Vagina (tissue), 2 donors: ENCODE measurements at regions not wholly inside any gene's neighbourhood (a gene's known extent, or its start where the extent isn't known, plus 50 kb on each side); places are given as distances from the start of the nearest gene placed in this dataset.

ENCODE experiments used
- DNase-seq, 2 donors: peaks; one replicate each; pipeline ENCODE4 v3.0.0-alpha.2; 2017; ENCODE audit errors: extremely low spot score in 2 of 2
- H3K27ac ChIP-seq: fragments of 200-600 bp; sonication (generic); one replicate; pipeline ENCODE4 v1.5.1; 2019
- H3K27me3 ChIP-seq: fragments of 200-600 bp; sonication (generic); one replicate; pipeline ENCODE4 v1.5.1; 2019
- H3K36me3 ChIP-seq, 2 donors: fragments of 200-600 bp; sonication (generic); one replicate each; pipeline ENCODE4 v1.5.1; 2017 to 2019
- H3K4me1 ChIP-seq: fragments of 200-600 bp; sonication (generic); one replicate; pipeline ENCODE4 v1.5.1; 2019
- H3K4me3 ChIP-seq, 2 donors: fragments of 200-600 bp; sonication (generic); 1 replicate in 1 of 2; 2 replicates in 1 of 2; pipeline ENCODE4 v1.5.1; 2016 to 2019
- H3K9me3 ChIP-seq: fragments of 200-600 bp; sonication (generic); one replicate; pipeline ENCODE4 v1.5.1; 2019
- POLR2A ChIP-seq, 2 donors: fragments of 450-650 bp; IDR thresholded peaks; one replicate each; pipeline ENCODE4 v1.6.1; 2017; ENCODE audit warnings: antibody characterized with exemption in 2 of 2, mild to moderate bottlenecking in 2 of 2, moderate library complexity in 2 of 2
- POLR2AphosphoS5 ChIP-seq, 2 donors: sonication (generic); formaldehyde crosslinking; IDR thresholded peaks; one replicate each; pipeline ENCODE4 v1.9.0; 2017; ENCODE audit warnings: antibody characterized with exemption in 2 of 2, mild to moderate bottlenecking in 2 of 2, low read depth in 1 of 2; ENCODE audit not compliant: insufficient read depth in 1 of 2
- intact Hi-C: fragments of 100-400 bp; cut with DNase I; formaldehyde crosslinking; loops from one replicate; pipeline ENCODE4 v1.15.1; 2023
- TF ChIP-seq, protein P1 (sequence below), 3 experiments: fragments of 450-650 bp in 2 of 3; fragments of 200-600 bp in 1 of 3; sonication (generic) in 1 of 3; IDR thresholded peaks; one replicate each; pipeline ENCODE4 v1.5.1; 2017 to 2019; ENCODE audit warnings: antibody characterized with exemption in 3 of 3, mild to moderate bottlenecking in 2 of 3, moderate library complexity in 2 of 3

DNA sequence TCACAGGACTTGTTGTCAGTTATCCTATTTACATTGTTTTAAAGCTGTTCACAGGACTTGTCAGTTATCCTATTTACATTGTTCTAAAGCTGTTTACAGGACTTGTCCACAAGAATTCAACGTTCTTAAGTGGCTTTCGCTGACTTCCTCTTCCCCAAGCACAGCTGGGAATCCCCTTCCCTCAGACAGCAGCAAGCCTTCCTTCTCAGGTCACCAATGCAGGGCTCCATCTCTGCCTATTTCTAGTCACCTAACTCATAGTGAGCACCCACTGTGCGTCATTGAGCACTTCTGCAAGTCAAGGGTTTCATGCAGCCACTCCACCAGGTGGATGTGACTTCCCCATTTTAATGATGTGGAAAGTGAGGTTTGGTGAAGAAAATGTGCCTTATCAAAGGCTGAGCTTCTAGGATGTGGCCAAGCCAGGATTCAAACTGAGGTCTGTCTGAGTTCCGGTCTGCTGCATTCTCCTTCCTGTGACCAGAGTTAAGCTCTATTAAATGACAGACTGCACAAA is 109.8 kb upstream of the ZNF462 start:
- H3K27me3 ChIP-seq: no peaks in the 10 kb centered on the region
- no peak for TF ChIP-seq POLR2AphosphoS5 (IDR thresholded peaks at IDR 0.05; ENCODE audit: insufficient read depth in 1 of 2, low read depth in 1 of 2)
- TF ChIP-seq, protein P1, sequence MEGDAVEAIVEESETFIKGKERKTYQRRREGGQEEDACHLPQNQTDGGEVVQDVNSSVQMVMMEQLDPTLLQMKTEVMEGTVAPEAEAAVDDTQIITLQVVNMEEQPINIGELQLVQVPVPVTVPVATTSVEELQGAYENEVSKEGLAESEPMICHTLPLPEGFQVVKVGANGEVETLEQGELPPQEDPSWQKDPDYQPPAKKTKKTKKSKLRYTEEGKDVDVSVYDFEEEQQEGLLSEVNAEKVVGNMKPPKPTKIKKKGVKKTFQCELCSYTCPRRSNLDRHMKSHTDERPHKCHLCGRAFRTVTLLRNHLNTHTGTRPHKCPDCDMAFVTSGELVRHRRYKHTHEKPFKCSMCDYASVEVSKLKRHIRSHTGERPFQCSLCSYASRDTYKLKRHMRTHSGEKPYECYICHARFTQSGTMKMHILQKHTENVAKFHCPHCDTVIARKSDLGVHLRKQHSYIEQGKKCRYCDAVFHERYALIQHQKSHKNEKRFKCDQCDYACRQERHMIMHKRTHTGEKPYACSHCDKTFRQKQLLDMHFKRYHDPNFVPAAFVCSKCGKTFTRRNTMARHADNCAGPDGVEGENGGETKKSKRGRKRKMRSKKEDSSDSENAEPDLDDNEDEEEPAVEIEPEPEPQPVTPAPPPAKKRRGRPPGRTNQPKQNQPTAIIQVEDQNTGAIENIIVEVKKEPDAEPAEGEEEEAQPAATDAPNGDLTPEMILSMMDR (IDR thresholded peaks at IDR 0.05): no peak
- TF ChIP-seq POLR2A (IDR thresholded peaks at IDR 0.05): no peak
- no peak for DNase-seq
- no peaks in the 10 kb centered on the region for H3K36me3 ChIP-seq
- intact Hi-C loops: no loop called here
- H3K4me1 ChIP-seq: no peaks in the 10 kb centered on the region
- H3K4me3 ChIP-seq: no peak overlapping the region
- no peaks in the 10 kb centered on the region for H3K9me3 ChIP-seq
- H3K27ac ChIP-seq: no peak overlapping the region

GRCh38 chr9:106755736-106756135 is 107.2 kb upstream of the ZNF462 start:
- no peak overlapping the region for H3K4me3 ChIP-seq
- no peaks in the 10 kb centered on the region for H3K27me3 ChIP-seq
- H3K36me3 ChIP-seq: no peaks in the 10 kb centered on the region
- no peaks in the 10 kb centered on the region for H3K4me1 ChIP-seq
- intact Hi-C loops: no loop called here
- H3K9me3 ChIP-seq: no peaks in the 10 kb centered on the region
- DNase-seq: no peak
- TF ChIP-seq POLR2A (IDR thresholded peaks at IDR 0.05) (no peak), POLR2AphosphoS5 (IDR thresholded peaks at IDR 0.05; ENCODE audit: insufficient read depth in 1 of 2, low read depth in 1 of 2) (no peak)
- TF ChIP-seq, protein P1 (IDR thresholded peaks at IDR 0.05): no peak
- no peak overlapping the region for H3K27ac ChIP-seq

GRCh38 chr9:106757514-106757913 is 105.5 kb upstream of the ZNF462 start:
- Histone ChIP-seq H3K27ac (no peak overlapping the region), H3K4me3 (no peak overlapping the region), H3K4me1 (no peaks in the 10 kb centered on the region), H3K9me3 (no peaks in the 10 kb centered on the region), H3K27me3 (no peaks in the 10 kb centered on the region), H3K36me3 (no peaks in the 10 kb centered on the region)
- TF ChIP-seq POLR2AphosphoS5 (IDR thresholded peaks at IDR 0.05; ENCODE audit: insufficient read depth in 1 of 2, low read depth in 1 of 2) (no peak), POLR2A (IDR thresholded peaks at IDR 0.05) (no peak)
- TF ChIP-seq, protein P1 (IDR thresholded peaks at IDR 0.05): no peak
- intact Hi-C loops: no loop called here
- no peak for DNase-seq

DNA sequence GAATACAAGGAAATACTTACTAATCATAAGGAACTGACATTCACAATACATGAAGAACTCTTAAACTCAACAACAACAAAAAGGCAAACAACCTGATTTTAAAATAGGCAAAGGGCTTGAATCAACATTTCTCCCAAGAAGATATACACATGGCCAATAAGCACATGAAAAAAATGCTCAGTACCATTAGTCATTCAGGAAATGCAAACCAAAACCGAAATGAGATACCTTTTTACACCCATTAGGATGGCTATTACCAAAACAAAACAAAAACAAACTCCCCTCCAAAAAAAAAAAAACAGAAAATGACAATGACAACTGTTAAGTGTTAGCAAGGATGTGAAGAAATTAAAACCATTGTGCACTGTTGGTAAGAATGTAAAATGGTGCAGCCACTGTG is 104.1 kb upstream of the ZNF462 start:
- Histone ChIP-seq H3K4me1 (no peaks in the 10 kb centered on the region), H3K4me3 (no peak overlapping the region), H3K27me3 (no peaks in the 10 kb centered on the region), H3K36me3 (no peaks in the 10 kb centered on the region), H3K27ac (no peak overlapping the region), H3K9me3 (no peaks in the 10 kb centered on the region)
- TF ChIP-seq, protein P1 (IDR thresholded peaks at IDR 0.05): no peak
- TF ChIP-seq POLR2A (IDR thresholded peaks at IDR 0.05) (no peak), POLR2AphosphoS5 (IDR thresholded peaks at IDR 0.05; ENCODE audit: insufficient read depth in 1 of 2, low read depth in 1 of 2) (no peak)
- no peak for DNase-seq
- intact Hi-C loops: no loop called here

DNA sequence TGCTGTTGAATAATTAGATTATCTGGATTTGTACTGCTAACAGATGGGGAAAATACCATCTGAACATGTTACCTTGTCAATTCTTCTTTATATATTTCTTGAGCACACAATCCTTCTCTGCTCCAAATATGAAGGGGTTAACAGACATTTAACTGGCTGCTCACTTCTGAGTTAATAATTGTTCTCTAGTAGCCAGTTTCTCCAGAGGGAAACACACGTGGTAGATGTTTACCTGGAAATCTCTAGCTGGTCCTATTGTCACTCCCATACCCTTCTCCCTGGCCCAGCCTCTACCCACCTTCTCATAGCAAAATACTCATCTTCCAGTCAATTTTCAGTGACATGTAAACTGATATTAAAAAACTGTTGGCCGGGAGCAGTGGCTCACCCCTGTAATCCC is 101.5 kb upstream of the ZNF462 start:
- TF ChIP-seq POLR2AphosphoS5 (IDR thresholded peaks at IDR 0.05; ENCODE audit: insufficient read depth in 1 of 2, low read depth in 1 of 2) (no peak), POLR2A (IDR thresholded peaks at IDR 0.05) (no peak)
- TF ChIP-seq, protein P1 (IDR thresholded peaks at IDR 0.05): no peak
- no peaks in the 10 kb centered on the region for H3K9me3 ChIP-seq

More for the DNA sequence above, 101.5 kb upstream of the ZNF462 start:
- H3K27me3 ChIP-seq: no peaks in the 10 kb centered on the region
- no peak overlapping the region for H3K4me3 ChIP-seq
- intact Hi-C loops: no loop called here
- no peak for DNase-seq
- H3K36me3 ChIP-seq: no peaks in the 10 kb centered on the region
- H3K4me1 ChIP-seq: no peaks in the 10 kb centered on the region
- no peak overlapping the region for H3K27ac ChIP-seq
